ENCODE measurements at regions not wholly inside any gene's neighbourhood (a gene's known extent, or its start where the extent isn't known, plus 50 kb on each side); places are given as distances from the start of the nearest gene placed in this dataset.
A peak's percentile ranks its signal among the peaks of the same experiment; 100 is the strongest.

GRCh38 chr20:59402681-59403080 is 102.3 kb downstream of the EDN3 start:
- DNase-seq (ENCODE audit: extremely low spot score, insufficient read length, low read depth) (no peak), FAIRE-seq (no peak)

DNA sequence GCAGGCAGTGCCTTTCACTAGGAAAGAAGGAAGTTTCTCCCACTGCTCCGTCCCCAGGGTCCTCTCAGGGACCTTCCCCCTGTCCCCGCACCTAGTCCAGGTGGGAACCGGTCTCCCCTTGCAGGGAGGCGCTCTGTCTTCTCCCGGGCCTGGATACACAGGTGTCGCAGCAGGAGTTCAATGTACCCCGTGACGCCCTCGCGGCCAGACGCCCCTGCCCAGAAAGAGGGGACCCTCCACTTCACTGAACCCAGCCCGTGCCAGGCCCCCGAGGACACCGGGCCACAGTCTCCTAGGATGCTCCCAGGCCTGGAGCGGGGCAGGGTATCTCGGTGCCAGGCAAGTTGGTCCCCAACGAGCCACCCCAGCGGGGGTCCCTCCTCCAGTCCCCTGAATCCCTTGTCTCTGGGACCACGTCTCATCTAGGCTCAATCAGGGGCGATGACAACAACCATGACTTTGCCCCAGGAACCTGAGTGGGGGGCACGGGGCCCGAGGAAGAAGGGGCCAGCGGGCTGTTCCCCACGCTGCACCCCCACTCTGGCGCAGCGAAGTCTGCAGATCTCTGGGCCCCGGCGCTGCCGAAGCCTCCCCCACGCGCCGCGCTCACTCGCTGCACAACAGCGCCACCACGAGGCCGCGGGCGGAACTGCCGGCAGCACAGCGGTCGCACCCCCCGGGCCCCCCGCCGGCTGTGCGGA is 103.0 kb downstream of the EDN3 start:
- no peak for FAIRE-seq

DNA sequence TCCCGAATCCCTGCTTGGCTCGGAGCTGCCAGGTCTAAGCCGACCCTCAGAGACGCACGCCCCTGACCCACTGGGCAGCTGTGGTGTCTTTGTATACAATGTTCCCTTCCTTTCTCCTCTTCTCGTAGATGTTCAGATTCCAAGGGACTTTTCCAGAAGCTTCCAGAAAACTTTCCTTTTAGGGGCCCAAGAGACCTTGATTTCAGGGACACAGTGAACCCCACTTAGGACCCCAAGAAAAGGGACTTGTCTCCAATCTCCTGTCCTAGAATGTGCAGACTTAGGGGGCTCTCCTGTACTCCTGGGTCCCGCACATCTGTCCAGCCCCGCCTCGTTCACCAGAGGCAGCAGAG is 103.5 kb downstream of the EDN3 start:
- DNase-seq (ENCODE audit: extremely low spot score, insufficient read length, low read depth) (no peak), FAIRE-seq (no peak)

More for the DNA sequence above, 103.0 kb downstream of the EDN3 start:
- peak; percentile 54 for DNase-seq (ENCODE audit: extremely low spot score, insufficient read length, low read depth)

DNA sequence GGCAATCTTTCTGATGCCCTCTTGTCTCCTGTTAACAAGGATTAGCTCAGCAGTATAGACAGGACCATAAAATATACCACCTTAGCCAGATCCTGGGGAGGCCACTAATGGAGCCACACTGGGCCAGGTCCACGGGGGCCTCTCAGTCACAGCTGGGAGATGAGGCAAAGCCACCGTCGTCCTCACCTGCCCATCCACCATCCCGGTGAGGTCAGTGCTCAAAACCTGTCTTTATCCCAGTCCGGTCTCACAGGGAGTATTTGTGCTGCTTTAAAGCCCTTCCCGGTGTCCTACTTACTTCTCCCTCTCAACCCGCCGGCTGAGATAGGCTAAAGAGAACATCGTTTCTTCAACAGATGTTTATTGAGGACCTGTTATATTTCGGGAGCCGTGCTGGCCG is 104.3 kb downstream of the EDN3 start:
- no peak for DNase-seq (ENCODE audit: extremely low spot score, insufficient read length, low read depth)
- FAIRE-seq, result no peak

- FAIRE-seq, result no peak
Observed at GRCh38 chr20:59405226-59406200, 105.1 kb downstream of the EDN3 start.

DNA sequence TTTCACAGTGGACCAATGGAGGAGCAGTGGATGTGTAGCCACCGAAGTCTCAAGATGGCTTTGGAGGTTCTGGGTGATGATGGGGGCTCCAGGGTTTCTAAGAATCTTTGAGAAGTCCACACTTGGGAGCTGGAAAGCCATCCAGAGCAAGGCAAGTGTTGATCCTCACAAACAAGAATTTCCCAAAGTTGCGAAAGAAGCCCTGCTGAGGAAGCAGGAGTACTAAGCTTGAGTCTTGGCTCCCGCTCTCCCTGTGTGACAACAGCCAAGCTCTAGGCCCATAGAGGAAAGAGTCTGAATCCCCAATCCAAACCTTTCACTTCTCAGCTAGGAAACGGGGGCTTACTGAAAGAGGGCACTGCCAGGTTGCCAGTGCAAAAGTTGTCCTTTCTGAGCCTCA is 106.0 kb downstream of the EDN3 start:
- DNase-seq (ENCODE audit: extremely low spot score, insufficient read length, low read depth) (no peak), FAIRE-seq (no peak)

More at GRCh38 chr20:59405226-59406200, 105.1 kb downstream of the EDN3 start:
- DNase-seq (ENCODE audit: extremely low spot score, insufficient read length, low read depth), result no peak

DNA sequence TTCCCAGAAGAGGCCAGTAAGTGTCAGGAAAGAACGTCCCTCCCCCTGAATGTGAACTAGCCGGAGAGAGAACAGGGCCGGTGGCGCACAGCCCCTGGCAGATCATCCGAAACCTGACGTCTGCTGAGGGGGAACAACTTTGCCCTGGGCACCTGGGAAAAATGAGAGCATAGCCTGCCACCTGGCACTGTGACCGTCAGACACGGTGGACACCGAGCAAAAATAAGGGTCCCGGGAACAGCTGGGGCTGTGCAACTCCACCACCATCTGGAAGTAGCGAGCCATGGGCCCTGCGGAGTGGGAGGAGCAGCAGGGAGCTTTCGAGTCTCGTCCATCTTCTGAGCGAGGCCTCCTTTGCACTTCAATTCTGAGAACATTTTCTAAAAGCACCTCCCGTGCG is 110.8 kb downstream of the EDN3 start:
- DNase-seq (ENCODE audit: extremely low spot score, insufficient read length, low read depth) (no peak), FAIRE-seq (no peak)

DNA sequence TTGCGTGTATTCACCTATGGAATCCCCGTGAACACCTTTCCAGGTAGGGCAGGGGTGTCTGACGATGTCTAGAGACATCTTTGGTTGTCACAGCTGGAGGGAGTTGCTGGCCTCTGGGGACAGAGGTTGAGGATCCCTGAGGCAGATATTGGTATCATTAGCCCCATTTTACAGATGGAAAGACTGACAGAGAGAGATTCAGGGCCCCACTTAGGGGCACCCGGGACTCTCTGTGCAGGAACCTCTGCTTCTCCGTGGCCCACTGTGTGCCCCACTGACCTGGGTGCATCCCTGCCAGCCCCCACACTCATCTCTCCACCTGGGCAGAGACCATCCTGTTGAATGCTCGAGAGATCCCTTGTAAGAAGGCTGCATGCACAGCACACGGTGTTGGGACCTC is 111.2 kb downstream of the EDN3 start:
- no peak for FAIRE-seq
- no peak for DNase-seq (ENCODE audit: extremely low spot score, insufficient read length, low read depth)

DNA sequence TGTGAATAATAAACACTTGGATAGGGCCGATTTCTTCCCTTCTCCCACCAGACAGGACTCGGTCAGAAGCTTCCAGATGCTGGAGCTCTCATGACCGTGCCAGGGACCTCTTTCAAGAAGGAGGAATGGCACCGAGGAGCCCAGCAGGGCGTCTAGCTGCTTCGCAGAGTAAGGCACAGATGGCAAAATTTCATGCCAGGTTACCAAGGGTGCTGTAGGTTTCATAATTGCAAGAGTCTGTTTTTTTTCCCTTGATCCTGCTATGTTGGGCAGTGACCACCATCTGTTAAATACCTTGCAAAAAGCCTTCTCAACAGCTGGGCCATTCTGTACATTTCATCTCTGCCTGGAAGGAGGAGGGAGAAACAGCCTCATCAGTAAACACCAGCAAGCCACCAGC is 111.8 kb downstream of the EDN3 start:
- no peak for FAIRE-seq
- no peak for DNase-seq (ENCODE audit: extremely low spot score, insufficient read length, low read depth)

GRCh38 chr20:59412875-59413284 is 112.5 kb downstream of the EDN3 start:
- FAIRE-seq (no peak), DNase-seq (ENCODE audit: extremely low spot score, insufficient read length, low read depth) (no peak)

DNA sequence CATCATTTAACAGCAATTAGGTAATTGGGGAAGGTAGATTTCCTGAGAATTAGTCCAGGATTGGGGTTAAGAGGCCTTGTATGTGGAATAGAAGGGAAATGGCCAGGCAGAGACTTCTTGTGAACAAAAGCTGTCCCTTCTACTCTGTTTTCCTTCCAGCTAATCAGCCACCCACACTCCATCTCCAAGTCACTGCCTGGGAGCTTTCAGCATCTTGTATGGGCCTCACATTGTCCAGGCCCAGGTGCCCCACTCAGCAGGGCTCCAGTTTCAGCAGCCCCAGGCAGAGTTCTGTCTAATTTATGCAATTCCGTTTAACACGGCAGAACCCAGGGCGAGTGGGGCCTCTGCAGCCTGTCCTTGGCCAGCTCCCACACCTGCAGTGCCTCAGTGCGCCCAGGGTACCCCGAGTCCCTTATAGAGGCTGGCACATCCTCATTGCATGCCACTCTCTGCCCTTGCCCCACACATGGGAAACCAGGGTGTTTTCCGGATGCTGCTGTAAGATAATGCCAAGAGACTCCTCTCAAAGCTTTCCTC is 113.0 kb downstream of the EDN3 start:
- DNase-seq (ENCODE audit: extremely low spot score, insufficient read length, low read depth) (no peak), FAIRE-seq (no peak)

- DNase-seq (ENCODE audit: extremely low spot score, insufficient read length, low read depth), result no peak
- no peak for FAIRE-seq
Observed at GRCh38 chr20:59414936-59415623, 114.7 kb downstream of the EDN3 start.

GRCh38 chr20:59416916-59417315 is 116.5 kb downstream of the EDN3 start:
- DNase-seq (ENCODE audit: extremely low spot score, insufficient read length, low read depth) (no peak), FAIRE-seq (no peak)

DNA sequence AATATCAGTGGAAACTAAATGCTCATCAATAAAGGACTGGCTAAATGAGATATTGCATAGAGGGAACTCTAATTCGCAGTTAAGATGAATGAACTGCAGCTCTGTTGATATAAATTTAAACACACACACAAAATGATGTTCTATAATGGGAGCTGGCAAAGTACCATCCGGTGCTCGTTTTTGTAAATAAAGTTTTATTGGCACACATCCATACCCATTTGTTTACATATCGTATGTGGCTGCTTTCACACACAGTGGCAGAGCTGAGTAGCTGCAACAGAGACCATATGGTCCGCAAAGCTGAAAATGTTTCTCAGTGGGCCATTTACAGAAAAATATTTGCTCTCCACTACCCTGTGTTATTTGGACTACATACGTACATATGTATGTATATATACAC is 120.7 kb downstream of the EDN3 start:
- no peak for DNase-seq (ENCODE audit: extremely low spot score, insufficient read length, low read depth)
- FAIRE-seq, result no peak

- FAIRE-seq, result no peak
Observed at GRCh38 chr20:59421920-59422637, 121.7 kb downstream of the EDN3 start.

DNA sequence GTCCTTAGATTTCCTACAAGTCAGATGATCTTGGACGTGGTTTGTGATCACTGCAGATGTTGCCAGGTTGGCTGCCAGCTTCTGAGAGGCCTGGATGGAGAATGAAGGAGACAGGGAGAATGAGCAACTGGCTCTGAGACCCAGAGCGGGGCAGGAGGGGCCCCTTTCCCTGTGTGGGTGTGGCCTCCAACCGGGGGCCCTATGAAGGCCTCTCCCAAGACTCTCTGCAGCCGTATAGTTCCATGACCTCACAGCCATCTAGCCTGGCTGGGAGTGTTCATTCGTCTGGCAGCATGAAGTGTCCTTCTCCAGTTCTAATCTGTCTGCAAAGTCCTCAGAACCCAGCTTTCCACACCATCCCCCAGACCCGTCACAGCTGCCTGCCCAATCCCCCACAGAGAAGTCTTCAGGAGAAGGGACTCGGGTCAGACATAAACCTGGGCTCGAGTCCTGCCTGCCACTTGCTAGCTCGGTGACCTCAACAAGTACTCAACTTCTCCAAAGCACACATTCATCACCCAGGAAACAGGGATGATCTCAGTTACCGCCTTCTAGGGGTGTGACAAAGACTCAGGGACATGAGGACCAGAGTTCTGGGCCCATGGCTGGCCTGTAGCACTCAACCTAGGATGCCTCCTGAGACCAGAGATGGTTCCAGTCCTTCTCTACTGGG is 122.6 kb downstream of the EDN3 start:
- DNase-seq (ENCODE audit: extremely low spot score, insufficient read length, low read depth) (no peak), FAIRE-seq (no peak)

More at GRCh38 chr20:59421920-59422637, 121.7 kb downstream of the EDN3 start:
- DNase-seq (ENCODE audit: extremely low spot score, insufficient read length, low read depth), result no peak

DNA sequence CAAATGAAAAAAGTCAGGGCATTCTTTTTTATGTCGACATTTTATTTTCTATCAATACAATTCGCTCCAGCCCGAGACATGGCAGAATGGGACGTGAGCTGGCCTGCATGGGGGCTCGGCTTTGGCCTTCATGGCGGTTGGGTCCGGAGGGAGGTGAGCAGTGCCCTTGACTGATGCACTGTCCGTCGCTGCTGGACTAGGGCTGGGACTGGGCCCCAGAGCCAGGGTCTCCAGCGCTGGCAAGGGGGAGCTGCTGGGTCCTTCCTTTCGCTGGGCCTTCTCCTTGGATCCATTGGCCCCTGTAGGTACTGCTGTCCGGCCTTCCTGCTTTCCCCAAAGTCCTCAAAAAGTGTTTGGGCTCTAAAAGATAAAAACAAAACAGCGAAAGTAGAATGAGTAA is 124.6 kb downstream of the EDN3 start:
- DNase-seq (ENCODE audit: extremely low spot score, insufficient read length, low read depth), result no peak
- no peak for FAIRE-seq

GRCh38 chr20:59425572-59425971 is 125.2 kb downstream of the EDN3 start:
- FAIRE-seq (no peak), DNase-seq (ENCODE audit: extremely low spot score, insufficient read length, low read depth) (no peak)

DNA sequence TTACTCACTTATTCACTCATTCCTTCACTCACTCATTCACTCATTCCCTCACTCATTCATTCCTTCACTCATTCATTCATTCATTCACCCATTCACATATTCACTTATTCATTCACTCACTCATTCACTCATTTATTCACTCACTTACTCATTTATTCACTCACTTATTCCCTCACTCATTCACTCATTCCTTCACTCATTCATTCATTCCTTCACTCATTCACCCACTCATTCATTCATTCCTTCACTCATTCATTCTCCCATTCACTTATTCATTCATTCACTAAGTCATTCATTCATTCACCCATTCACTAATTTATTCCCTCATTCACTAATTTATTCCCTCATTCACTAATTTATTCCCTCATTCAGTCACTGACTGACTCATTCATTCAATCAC is 127.6 kb downstream of the EDN3 start:
- FAIRE-seq, result no peak
- DNase-seq (ENCODE audit: extremely low spot score, insufficient read length, low read depth), result no peak
